ENCODE measurements at regions not wholly inside any gene's neighbourhood (a gene's known extent, or its start where the extent isn't known, plus 50 kb on each side); places are given as distances from the start of the nearest gene placed in this dataset.
A peak's percentile ranks its signal among the peaks of the same experiment; 100 is the strongest.

GRCh38 chr10:109071539-109071938 lies 851.8 kb downstream of the XPNPEP1 start:
- H4K20me1 ChIP-seq (replicated peaks; ENCODE audit: insufficient read depth): no peaks in the 10 kb centered on the region
- no peak overlapping the region for H3K4me3 ChIP-seq
- ATAC-seq (no peak), DNase-seq (ENCODE audit: low spot score) (no peak)
- H3K9me3 Mint-ChIP-seq: no peaks in the 10 kb centered on the region
- no peak overlapping the region for H3K4me3 Mint-ChIP-seq
- H3F3A ChIP-seq (replicated peaks; ENCODE audit: low read depth): no peaks in the 10 kb centered on the region
- no peak overlapping the region for H3K27ac Mint-ChIP-seq
- no peaks in the 10 kb centered on the region for H3K36me3 ChIP-seq (ENCODE audit: insufficient read depth)
- no peak overlapping the region for H3K4me2 ChIP-seq
- TF ChIP-seq NANOG (IDR thresholded peaks at IDR 0.05; ENCODE audit: borderline replicate concordance) (no peak), STAT1 (IDR thresholded peaks at IDR 0.05; ENCODE audit: unreplicated experiment) (no peak), EZH2phosphoT487 (IDR thresholded peaks at IDR 0.05; ENCODE audit: unreplicated experiment) (no peak), JUNB (IDR thresholded peaks at IDR 0.05; ENCODE audit: unreplicated experiment) (no peak), ZNF114 (CRISPR knock-in tag; IDR thresholded peaks at IDR 0.05) (no peak), REST (IDR thresholded peaks at IDR 0.05; ENCODE audit: unreplicated experiment) (no peak)
- TF ChIP-seq, protein P1, sequence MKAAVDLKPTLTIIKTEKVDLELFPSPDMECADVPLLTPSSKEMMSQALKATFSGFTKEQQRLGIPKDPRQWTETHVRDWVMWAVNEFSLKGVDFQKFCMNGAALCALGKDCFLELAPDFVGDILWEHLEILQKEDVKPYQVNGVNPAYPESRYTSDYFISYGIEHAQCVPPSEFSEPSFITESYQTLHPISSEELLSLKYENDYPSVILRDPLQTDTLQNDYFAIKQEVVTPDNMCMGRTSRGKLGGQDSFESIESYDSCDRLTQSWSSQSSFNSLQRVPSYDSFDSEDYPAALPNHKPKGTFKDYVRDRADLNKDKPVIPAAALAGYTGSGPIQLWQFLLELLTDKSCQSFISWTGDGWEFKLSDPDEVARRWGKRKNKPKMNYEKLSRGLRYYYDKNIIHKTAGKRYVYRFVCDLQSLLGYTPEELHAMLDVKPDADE (IDR thresholded peaks at IDR 0.05): no peak
- TF ChIP-seq, protein P2, sequence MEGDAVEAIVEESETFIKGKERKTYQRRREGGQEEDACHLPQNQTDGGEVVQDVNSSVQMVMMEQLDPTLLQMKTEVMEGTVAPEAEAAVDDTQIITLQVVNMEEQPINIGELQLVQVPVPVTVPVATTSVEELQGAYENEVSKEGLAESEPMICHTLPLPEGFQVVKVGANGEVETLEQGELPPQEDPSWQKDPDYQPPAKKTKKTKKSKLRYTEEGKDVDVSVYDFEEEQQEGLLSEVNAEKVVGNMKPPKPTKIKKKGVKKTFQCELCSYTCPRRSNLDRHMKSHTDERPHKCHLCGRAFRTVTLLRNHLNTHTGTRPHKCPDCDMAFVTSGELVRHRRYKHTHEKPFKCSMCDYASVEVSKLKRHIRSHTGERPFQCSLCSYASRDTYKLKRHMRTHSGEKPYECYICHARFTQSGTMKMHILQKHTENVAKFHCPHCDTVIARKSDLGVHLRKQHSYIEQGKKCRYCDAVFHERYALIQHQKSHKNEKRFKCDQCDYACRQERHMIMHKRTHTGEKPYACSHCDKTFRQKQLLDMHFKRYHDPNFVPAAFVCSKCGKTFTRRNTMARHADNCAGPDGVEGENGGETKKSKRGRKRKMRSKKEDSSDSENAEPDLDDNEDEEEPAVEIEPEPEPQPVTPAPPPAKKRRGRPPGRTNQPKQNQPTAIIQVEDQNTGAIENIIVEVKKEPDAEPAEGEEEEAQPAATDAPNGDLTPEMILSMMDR (conservative IDR thresholded peaks at IDR 0.05; ENCODE audit: low read depth in 2 of 2): 0 out of 4 replicates have a peak, but pooled peaks of 1 of the 2 experiments have one; percentile 5
- peak overlapping the region; percentile 26; the same call in 1 of the 2 replicates for H2AFZ ChIP-seq
- no peaks in the 10 kb centered on the region for H3K36me3 Mint-ChIP-seq (ENCODE audit: low read depth)
- no peaks in the 10 kb centered on the region for H3K79me2 ChIP-seq (replicated peaks; ENCODE audit: insufficient read depth)
- no peaks in the 10 kb centered on the region for H3K9me2 ChIP-seq (ENCODE audit: insufficient read depth)
- peaks cover 13% of the 10 kb centered on the region for H3K4me1 Mint-ChIP-seq
- H3K27ac ChIP-seq (ENCODE audit: low read depth): no peak overlapping the region
- no peaks in the 10 kb centered on the region for H3K27me3 Mint-ChIP-seq (ENCODE audit: insufficient read depth, low read depth, poor library complexity)
- peaks cover 10% of the 10 kb centered on the region for H3K4me1 ChIP-seq (ENCODE audit: insufficient read depth)
- no peaks in the 10 kb centered on the region for H3K27me3 ChIP-seq (ENCODE audit: insufficient read depth)

DNA sequence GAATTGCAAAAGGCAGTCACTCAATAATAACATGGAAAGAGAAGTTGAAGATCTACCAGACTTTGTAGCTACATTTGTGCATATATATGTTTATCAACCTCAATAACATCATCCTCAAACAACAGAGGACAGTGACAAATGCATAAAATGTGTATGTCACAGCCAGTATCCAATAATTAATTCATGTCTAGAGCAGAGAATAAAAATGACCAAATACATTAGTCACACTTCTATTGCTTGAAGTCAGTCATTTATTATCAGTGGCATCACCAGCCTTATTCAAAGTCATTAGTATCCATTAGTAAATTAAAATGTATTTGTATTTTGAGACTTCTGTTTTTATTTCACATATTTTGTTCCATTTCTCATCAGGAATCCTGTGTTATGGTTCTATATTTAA lies 852.8 kb downstream of the XPNPEP1 start:
- H4K20me1 ChIP-seq (replicated peaks; ENCODE audit: insufficient read depth): no peaks in the 10 kb centered on the region
- no peaks in the 10 kb centered on the region for H3K27me3 ChIP-seq (ENCODE audit: insufficient read depth)
- no peaks in the 10 kb centered on the region for H3K36me3 Mint-ChIP-seq (ENCODE audit: low read depth)
- H3K27me3 Mint-ChIP-seq (ENCODE audit: insufficient read depth, low read depth, poor library complexity): no peaks in the 10 kb centered on the region
- ATAC-seq (no peak), DNase-seq (ENCODE audit: low spot score) (no peak)
- H3K36me3 ChIP-seq (ENCODE audit: insufficient read depth): no peaks in the 10 kb centered on the region
- no peaks in the 10 kb centered on the region for H3F3A ChIP-seq (replicated peaks; ENCODE audit: low read depth)
- no peaks in the 10 kb centered on the region for H3K9me2 ChIP-seq (ENCODE audit: insufficient read depth)
- no peak overlapping the region for H3K27ac ChIP-seq (ENCODE audit: low read depth)
- H3K9me3 Mint-ChIP-seq: no peaks in the 10 kb centered on the region
- no peak overlapping the region for H3K4me3 ChIP-seq
- H3K4me1 Mint-ChIP-seq: peaks cover 13% of the 10 kb centered on the region
- no peak overlapping the region for H3K4me2 ChIP-seq
- peaks cover 10% of the 10 kb centered on the region for H3K4me1 ChIP-seq (ENCODE audit: insufficient read depth)
- no peak overlapping the region for H2AFZ ChIP-seq
- H3K4me3 Mint-ChIP-seq: no peak overlapping the region
- no peaks in the 10 kb centered on the region for H3K79me2 ChIP-seq (replicated peaks; ENCODE audit: insufficient read depth)
- no peak overlapping the region for H3K27ac Mint-ChIP-seq
- TF ChIP-seq REST (IDR thresholded peaks at IDR 0.05; ENCODE audit: unreplicated experiment) (no peak), ZNF114 (CRISPR knock-in tag; IDR thresholded peaks at IDR 0.05) (no peak), JUNB (IDR thresholded peaks at IDR 0.05; ENCODE audit: unreplicated experiment) (no peak), EZH2 (IDR thresholded peaks at IDR 0.05; ENCODE audit: low read depth, unreplicated experiment) (no peak)

Data from GM23338 (cell line).